HG02642 (cell line): ENCODE measurements at regions not wholly inside any gene's neighbourhood (a gene's known extent, or its start where the extent isn't known, plus 50 kb on each side); places are given as distances from the start of the nearest gene placed in this dataset.

Source experiments
- ATAC-seq: cut with Tn5 transposase; IDR thresholded peaks from one replicate; pipeline ENCODE4 v1.9.1; 2021; ENCODE audit warnings: mild to moderate bottlenecking; ENCODE audit not compliant: unreplicated experiment, poor library complexity

DNA sequence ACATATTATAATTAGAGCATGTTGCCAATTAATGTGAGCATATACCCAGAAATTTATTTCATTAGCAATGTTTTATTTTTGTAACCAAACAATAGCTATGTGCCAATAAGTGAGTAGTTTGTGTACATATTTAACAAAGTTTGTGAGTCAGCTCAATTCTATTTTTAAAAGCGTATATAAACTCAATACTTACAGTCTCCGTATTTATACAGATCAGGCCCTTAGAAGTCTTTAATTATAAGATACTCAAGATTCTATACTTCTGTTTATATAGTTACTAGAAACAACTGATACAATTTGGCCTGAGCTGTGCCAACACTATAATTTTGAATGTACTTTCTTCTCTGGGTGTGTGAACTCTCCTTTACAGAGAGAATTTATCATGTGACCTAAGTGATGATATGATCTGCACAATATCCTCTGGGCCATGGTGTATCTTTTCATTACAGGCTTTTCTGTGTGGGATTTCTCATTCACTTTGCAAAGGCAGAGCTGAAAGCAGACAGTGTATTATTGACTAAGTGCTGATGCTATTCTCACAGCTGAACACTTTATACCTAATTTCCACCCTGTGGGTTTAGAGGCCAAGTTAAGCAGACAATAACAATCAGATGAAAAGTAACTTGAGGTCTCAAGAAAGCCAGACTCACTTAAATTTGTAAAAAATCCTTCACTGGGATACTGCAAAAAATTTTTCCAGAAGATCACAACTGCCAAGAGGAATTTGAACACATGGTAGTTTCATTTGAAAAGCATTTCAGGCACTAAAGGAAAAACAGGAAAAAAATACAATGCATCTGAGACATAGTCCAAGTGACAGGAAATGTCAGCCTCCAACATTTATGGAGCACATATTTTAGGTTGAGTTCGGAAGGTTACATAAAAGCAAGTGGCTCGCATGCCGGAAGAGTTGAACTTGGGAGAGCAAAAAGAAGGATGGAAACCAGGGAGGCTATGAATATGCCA, 277.9 kb upstream of the SEMA6D start:
- no peak for ATAC-seq

DNA sequence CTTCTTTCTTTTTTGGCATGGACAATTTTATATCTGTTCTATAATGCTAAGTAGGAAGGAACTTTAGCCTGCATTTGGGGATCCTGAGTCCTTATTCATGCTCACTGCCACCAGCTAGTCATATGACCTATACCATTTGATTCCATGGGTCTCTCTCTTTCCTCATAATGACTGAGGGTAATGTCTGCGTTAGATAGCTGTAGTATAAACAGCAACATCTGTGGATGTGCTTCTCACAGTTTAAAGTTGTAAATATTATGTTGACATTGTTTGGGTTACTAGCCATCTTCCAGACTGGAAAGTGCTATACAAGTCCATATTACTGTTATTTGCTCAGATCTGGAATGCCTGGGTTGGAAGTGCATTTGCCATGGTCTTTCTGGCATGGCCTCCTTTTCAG, 274.9 kb upstream of the SEMA6D start:
- no peak for ATAC-seq

DNA sequence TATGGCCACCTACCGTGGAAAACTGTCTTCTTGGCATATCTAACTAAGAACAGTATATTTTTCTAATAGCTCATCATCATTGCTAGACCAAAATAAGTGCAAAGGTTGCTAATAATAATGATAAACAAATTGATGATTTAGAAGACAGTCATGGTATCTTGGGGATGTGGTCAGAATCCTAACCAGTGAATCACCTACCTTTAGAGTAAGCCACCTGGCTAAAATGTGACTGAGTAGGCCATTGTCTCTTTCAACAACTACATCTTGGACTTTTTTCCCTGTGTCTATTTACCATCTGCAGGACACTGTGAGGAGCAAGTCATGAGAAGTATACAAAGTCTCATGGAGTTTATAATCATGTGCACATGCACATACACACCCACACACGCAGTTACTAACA, 273.5 kb upstream of the SEMA6D start:
- ATAC-seq: no peak

DNA sequence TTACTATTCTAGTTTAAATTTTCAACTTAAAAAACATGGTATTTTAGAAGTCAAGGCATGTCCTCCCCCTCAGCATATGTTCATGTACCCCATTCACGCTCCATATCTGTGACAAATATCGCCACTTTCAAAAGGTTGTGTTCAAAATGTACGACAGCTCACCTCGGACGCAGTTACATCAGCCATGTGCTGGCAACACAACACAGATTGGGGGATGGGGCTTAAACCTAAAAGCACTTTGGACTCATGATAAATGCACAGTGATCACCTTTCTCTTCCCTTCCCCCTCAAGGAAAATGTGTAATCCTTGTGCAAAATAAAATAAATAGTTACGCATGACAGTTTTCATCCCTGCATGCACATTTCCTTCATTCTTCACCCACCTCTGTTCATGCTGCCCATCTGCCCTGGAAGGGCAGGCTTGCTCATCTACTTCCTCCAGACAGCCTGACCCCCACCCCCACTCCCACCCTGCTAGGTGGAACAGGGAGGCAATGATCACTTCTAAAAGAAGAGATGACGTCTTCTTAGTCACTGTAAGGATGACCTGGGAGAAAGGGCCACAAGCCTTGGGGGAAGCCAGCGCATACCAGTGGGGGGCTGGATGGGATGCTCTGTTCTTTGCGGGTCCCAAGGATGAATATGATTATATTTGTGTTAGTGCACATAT, 271.4 kb upstream of the SEMA6D start:
- ATAC-seq: no peak

DNA sequence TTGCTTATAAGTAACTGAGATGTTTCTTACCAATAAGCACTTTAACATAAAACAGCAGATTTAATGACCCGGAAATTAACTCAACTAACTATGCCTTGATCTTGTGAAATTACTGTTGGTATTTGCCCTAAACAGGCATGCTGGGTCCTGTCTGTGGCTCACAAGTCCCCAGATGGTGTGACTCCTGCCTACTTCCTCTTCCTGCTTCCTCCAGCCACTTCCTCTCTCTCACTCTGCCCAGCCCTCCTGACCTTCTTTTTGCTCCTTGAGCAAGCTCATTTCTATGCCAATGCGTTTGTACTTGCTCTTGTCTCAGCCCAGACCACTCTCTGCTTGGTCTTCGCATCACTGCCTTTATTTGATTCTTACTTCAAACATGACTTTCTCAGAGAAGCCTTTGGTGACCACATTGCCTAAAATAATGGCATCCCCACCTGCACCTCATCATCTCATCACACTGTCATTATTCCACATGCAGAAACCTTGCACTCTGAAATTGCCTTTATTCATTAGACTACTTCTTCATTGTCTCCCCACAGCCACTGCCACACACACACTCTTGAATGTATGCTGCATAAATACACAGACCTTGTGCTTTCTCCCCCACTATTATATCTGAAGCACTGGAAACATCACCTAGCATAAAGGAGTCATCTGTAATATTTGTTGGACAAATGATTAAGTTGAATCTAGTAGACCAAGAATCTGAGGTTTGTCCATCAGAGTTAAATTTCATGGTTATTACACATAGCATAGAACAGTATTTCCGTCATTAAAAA, 256.3 kb upstream of the SEMA6D start:
- no peak for ATAC-seq

DNA sequence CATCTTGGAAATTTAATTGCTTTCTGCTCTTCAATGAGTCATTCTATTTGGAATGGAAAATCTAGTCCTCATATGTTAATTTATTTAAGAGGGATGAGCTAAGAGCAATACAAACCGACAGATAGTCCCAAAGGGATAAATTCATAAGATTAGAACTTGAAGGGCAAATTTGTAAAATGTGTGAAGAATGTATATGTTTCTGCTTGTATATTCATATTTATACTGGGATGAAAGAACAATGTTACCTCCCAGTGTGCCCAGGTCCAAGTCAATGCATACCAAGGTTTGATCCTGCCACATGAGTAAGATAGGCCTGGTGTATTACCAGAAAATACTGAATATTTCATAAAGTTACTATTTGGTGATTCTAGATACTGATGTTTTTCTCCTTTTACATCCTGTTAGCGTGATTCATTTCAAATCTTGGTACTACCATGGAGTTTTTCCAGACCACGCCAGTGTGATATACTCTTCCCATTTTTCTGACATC, 255.6 kb upstream of the SEMA6D start:
- ATAC-seq: no peak

DNA sequence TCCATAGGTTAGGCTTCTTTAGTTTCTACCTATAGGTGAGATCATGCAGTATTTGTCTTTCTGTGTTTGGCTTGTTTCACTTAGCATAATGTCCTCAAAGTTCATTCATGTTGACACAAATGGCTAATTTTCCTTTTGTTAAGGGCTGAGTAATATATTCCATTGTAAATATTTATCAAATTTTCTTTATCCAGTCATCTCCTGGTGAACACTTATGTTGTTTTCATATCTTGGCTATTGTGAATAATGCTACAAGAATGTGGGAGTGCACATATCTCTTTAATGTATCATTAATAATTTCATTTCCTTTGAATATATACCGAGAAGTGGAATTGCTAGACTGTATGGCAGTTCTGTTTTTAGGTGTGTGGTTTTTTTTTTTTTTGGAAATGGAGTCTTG, 250.9 kb upstream of the SEMA6D start:
- no peak for ATAC-seq

DNA sequence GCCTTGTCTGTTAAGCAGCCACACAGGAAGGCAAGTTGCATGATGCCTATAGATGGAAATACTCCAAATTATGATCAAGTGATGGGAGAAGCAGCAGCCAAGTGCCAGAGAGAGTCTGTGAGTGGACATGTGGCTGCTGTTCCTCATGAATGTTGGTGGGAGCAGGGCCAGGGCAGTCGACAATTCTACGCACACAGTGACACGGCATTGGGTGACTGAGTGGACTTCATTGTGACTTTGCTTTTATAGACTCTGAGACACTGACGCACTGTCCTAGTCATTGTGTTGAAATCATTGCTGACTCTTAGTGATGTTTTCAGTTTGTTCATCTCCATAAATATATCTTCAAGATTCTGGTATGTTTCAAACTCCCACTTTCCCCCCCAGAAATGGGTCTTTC, 246.3 kb upstream of the SEMA6D start:
- ATAC-seq: no peak

DNA sequence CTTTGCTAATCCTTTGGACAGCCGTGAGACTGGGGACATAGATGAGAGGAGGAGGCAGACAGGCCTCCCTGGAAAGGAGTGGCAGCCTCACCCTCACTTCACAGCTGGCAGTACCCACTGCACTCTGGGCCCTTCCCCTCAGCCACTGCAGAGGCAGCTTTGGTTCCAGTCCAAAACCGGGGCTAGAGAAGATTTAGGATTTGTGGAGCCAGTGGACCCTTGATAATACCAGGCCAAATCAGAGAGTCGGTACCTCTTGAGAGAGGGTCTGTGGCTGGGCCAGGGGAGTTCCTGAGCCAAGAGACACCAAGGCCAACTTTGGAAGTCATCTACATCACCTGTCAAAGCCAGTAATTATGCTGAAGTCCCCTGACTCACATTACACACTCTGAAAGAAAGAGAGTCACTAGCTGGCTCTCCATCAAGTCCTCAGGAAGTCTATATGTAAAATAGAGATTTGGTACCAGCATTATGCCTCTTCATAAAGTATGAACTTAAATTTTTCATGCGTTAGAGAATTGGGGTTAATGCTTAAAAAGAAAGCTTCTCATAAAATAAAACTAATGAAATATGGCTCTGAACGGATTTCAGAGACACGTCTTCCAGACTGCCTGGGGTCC, 244.1 kb upstream of the SEMA6D start:
- no peak for ATAC-seq

DNA sequence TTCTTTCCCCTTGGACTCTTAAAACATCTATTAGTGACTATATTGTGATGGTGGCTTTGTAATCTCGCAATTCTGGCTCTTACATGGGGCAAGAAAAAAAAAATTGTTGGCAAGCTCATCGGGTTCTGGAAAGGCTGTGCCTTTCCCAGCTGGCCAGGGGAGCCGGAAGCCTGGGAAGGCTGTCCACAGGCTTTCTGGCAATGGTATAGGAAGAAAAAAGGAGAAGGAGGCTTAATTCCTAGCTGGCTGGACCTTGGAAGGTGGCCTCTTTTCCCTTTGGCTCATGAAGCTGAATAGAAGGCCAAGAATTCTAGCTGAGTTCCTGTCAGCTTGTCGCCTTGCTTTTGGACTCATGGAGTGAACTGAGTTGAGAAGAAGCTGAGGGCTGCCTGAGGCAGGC, 243.5 kb upstream of the SEMA6D start:
- no peak for ATAC-seq

DNA sequence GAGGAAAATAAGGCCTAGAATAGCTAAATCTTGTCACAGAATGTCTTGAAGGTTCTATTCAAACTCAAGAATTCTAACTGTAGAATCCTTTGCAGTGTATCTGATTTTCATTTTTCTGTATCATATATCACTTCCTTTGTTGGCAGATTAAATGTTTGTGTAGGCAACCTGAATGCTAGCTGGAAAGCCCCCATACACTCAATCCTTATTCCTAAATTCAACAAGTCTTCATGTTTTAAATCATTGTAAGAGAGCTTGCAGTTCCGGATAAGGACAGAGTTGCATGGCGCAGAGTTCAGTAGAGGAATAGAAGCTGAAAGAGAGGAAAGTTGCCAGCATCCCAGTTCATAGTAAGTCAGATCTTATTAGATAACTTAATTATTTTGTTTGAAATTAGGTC, 242.0 kb upstream of the SEMA6D start:
- no peak for ATAC-seq

DNA sequence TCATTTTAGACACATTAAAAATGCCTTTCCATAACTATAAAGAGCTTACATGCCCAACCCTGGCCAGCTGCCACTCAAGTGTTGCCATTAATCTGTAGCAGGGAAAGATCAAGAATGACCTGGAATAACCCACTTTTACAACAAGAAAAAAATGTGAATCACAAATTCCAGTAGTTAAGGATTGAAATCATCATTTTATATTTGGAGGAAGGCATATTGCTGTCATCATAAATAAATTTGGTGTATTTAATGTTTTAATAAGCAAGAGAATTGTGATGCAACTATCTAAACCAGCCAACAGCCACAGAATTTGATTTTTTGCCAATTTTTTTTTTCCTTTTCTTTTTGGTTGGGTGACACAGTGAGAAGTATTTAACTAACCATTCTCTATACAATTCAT, 240.0 kb upstream of the SEMA6D start:
- no peak for ATAC-seq

DNA sequence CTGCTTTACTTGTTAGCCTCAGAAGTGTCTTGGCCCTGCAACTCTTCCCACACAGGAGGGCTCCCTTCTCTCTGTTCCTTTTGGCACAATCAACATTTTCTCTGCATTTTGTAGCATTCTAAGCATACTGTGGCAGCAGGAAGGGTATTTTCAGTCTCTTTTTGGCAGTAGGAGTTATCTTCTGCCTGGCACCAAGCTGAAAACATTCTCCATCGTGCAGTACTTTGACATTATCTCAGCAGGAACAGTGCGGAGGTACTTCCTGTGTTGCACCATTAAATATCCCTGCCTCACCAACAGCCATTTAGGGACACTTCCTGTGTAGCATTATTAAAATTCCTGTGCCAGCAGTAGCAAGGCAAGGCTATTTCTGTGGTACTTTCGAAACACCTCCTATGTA, 233.2 kb upstream of the SEMA6D start:
- no peak for ATAC-seq

DNA sequence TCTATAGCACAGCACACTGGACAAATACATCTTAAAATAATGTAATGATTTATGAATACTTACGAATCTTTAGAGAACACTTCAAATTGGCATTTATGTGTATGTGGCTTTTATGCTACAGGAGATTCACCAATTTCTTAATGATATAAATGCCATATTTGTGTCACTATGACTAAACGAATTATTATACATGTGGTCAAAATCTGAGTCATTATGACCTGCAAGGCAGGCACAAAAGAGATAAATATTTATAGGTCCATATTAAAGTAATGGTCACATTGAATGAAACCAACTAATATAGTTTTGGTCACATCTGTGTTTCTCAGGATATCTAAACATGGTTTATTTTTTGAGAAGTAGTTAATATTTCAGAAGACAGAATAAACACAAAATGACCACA, 232.3 kb upstream of the SEMA6D start:
- ATAC-seq: no peak

DNA sequence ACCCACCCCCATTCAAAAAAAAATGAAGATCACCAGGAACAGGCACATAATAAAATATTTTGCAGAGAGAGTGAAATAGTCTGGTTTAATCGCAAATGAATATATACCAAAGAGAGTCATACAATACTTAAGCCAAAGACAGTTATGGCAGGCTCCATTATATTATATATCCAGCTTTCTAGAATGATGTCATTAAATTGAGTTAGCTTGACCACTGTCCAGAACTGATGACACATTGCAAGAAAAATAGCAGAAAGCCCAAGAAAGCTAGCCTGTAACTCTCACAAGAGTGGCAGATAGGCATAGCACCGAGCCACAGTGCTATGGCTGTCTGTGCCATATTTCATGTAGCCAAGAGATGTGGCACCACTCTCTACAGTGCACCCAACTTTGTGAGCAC, 231.9 kb upstream of the SEMA6D start:
- no peak for ATAC-seq

DNA sequence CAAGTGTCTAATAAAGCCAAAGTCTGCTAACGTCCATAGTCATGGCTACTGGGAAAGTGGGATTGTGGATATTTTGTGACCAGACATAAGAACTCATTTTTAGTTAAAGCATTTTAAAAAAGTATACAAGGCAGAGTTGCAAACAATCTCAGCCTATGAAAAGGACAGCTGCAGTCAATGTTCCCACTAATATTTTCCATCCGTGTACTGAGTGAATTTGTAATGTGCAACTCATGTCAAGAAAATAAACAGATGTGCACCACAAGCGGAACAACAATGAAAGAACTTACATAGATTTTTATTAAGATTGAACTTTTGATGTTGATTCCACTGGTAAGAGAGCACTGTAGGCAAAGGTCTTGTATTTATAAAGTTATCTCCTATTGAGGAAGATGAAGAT, 231.3 kb upstream of the SEMA6D start:
- ATAC-seq: no peak

DNA sequence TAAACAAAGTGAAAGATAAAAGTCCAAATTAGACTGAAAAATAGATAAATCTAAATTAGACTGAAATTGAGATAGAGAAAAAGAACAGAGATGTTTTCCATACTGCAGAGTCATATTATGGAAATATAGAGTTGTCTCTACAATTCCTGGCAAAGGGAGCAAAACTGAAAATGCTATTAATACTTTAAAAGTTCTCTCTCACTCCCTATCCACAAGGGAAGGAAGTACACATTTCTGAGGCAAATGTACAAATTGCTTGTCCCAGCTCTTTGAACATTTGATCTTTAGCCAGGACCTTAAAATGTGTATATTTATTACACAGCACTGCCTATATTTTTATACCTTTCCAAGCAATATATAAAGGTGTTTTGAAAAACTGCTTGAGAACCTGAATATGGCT, 225.1 kb upstream of the SEMA6D start:
- ATAC-seq: no peak

DNA sequence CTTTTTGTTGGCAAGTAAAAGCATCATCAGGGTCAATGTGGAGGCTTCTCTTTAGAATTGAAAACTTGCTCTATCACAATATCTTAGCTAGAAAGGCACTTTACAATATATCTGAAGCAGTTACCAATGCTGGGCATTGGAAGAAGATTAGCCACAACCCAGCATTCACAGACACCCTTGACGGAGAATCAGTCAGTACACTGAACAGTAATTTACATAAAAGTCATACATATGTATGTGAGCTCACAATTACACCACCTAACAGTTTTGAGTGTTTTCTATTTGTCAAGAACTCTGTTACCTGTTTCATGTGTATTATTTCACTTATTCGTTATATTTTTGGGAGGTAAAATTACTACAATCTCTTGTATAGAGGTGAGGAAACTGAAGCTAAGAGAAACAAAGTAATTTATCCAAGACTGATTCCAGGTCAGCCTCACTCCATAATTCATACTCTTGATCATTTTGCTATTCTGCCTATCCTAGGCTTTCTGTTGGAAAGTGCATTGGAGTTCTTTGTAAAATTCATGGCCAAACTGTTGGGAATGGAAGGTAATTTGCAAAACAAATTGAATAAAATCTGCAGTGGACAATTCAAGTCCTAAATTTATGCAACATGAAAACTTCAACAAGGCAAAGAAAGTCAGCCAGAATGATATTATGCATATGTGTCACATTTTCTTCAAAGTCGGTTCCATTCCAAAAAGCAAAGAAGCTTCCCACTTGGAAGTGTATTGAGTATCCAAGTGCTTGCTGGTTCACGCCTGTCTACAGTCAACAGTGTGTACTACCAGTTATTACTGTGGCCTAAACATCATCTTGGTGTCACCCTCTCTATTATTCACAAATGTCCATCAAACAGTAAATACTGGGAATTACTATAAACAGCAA, 223.7 kb upstream of the SEMA6D start:
- ATAC-seq: no peak

DNA sequence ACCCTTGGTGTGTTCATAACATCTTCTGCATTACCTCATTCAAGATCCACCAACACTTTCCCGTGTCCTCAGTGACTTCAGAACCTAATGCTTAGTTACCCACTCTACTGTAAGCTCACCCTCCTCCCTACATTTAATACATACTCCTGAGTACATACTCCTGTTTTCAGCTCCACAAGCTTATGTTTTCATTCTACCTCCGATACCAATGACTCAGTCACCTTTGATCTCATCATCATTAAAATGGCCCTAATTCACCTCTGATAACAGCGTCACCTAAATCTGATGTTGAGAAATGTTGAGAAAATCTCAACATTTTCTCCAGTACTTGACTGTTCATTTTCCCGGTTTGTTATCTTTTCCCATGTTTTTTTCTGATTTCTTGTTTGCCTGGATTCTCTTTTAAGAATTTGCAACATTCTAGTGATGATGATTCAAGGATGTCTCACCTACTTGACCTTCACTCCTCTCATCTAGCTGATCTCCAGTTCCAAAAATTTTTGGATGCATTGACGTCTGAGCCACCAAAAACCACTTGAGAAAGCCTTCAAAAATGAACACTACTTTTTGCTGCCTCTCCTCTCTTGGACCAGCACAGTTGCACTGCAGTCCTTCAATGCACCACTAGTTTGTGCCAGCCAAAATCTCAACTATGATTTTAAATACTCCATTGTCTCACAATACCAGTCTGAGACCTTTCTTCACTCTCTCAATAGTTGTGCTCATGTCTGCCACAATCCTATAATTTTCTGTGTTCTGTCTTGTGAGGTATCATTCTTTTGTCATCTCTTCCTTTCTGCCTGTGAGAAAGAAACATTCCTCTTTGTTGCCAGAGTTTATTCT, 220.7 kb upstream of the SEMA6D start:
- ATAC-seq: no peak
